ENCODE measurements at regions not wholly inside any gene's neighbourhood (a gene's known extent, or its start where the extent isn't known, plus 50 kb on each side); places are given as distances from the start of the nearest gene placed in this dataset.

DNA sequence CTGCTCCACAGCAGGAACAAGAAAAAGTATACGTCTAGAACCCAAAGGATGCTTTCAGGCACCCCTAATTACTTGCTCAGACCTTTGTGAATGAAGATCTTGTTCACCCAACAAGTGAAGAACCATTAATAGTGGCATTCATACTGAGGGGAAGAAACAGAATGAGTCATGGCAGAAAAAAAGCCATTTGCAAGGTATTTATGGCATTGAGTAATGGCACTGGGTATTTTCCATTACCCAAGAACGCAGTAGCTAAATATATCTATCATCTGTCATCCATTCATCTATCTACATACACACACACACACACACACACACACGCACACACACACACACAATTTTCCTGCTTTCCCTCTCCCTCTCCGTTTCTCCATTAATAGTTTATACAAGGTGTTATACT, 56.4 kb upstream of the XIRP2 start:
- no peaks in the 10 kb centered on the region for H3K4me1 ChIP-seq
- H3K27me3 ChIP-seq: no peaks in the 10 kb centered on the region
- no peaks in the 10 kb centered on the region for H3K9me3 ChIP-seq
- H3K36me3 ChIP-seq: no peaks in the 10 kb centered on the region
- TF ChIP-seq, protein P1, sequence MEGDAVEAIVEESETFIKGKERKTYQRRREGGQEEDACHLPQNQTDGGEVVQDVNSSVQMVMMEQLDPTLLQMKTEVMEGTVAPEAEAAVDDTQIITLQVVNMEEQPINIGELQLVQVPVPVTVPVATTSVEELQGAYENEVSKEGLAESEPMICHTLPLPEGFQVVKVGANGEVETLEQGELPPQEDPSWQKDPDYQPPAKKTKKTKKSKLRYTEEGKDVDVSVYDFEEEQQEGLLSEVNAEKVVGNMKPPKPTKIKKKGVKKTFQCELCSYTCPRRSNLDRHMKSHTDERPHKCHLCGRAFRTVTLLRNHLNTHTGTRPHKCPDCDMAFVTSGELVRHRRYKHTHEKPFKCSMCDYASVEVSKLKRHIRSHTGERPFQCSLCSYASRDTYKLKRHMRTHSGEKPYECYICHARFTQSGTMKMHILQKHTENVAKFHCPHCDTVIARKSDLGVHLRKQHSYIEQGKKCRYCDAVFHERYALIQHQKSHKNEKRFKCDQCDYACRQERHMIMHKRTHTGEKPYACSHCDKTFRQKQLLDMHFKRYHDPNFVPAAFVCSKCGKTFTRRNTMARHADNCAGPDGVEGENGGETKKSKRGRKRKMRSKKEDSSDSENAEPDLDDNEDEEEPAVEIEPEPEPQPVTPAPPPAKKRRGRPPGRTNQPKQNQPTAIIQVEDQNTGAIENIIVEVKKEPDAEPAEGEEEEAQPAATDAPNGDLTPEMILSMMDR (IDR thresholded peaks at IDR 0.05): no peak
- no peak overlapping the region for H3K4me3 ChIP-seq
- H3K27ac ChIP-seq: no peak overlapping the region
- intact Hi-C loops (cut with DNase I): no loop called here
- no peak for DNase-seq (ENCODE audit: low spot score in 2 of 2)

DNA sequence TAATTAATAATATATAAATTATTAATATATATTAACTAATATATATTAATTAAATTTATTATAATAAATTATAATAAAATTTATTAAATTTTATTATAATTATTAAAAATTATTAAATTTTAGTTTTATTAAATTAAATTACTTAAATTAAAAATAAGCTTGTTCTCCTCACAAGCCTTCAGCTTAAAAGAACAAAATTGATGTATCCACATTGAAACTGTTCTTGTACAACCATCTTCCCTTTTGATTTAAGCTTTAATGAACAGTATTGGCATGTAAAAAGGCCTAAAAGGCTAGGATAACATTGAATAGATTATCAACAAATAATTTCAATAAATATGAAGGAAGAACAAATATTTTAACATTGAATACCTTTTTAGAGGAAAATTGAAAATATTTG, 62.4 kb upstream of the XIRP2 start:
- no peaks in the 10 kb centered on the region for H3K27me3 ChIP-seq
- no peak overlapping the region for H3K4me3 ChIP-seq
- intact Hi-C loops (cut with DNase I): no loop called here
- TF ChIP-seq, protein P1 (IDR thresholded peaks at IDR 0.05): no peak
- DNase-seq (ENCODE audit: low spot score in 2 of 2): no peak
- no peak overlapping the region for H3K27ac ChIP-seq
- H3K4me1 ChIP-seq: no peaks in the 10 kb centered on the region
- H3K9me3 ChIP-seq: no peaks in the 10 kb centered on the region
- H3K36me3 ChIP-seq: no peaks in the 10 kb centered on the region

DNA sequence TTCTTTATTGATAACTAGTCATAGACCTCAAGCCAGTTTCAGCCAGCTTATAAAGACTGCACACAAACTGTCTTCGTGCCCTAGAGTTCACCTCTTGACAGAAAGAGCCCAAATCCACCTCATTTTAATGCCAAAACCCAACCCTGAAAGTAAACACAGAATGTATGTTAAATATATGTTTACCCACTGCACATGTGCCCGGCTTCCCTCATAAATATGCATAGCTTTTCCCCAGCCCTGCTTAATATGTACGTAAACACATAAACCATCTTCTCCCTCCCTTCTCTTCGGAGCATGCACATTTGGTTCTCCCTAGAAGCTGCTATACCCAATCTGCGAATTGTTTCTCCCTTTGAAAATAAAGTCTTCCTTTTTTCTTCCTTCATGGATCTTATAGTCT, 73.9 kb upstream of the XIRP2 start:
- H3K9me3 ChIP-seq: no peaks in the 10 kb centered on the region
- no peaks in the 10 kb centered on the region for H3K36me3 ChIP-seq
- H3K4me1 ChIP-seq: no peaks in the 10 kb centered on the region
- TF ChIP-seq, protein P1 (IDR thresholded peaks at IDR 0.05): no peak
- no peak overlapping the region for H3K27ac ChIP-seq
- no peaks in the 10 kb centered on the region for H3K27me3 ChIP-seq
- no peak for DNase-seq (ENCODE audit: low spot score in 2 of 2)
- H3K4me3 ChIP-seq: no peak overlapping the region
- intact Hi-C loops (cut with DNase I): no loop called here

DNA sequence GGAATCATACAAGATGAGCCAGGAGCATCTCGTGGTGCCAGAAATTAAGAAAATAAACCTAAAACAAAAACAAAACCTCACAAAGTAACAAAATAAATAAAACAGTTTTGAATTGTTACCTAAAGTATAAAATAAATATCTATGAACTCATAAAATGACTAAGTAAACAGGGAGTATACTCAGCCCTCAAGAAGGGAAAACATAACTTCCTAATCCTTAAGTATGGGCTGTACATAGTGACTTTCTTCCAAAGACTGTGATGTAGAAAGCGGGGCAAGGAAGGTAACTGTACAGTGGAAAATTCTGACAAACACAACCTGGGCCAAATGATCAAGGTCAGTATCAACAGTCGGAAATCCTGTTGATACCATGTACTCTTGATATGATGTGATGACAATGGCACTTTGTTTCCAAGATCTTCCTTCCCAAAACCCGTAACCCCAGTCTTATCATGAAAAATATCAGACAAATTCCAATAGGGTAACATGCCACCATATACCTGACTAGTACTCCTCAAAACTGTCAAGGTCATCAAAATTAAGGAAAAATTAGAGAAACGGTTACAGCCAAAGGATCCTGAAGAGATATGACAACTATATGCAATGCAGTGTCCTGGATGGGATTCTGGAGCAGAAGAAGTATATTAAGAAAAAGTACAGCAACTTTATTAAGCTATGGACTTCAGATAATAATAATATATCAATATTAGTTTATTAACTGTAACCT, 76.0 kb upstream of the XIRP2 start:
- Histone ChIP-seq H3K27ac (no peak overlapping the region), H3K4me1 (no peaks in the 10 kb centered on the region), H3K9me3 (no peaks in the 10 kb centered on the region), H3K27me3 (no peaks in the 10 kb centered on the region), H3K36me3 (no peaks in the 10 kb centered on the region), H3K4me3 (no peak overlapping the region)
- TF ChIP-seq, protein P1 (IDR thresholded peaks at IDR 0.05): no peak
- intact Hi-C loops (cut with DNase I): no loop called here
- no peak for DNase-seq (ENCODE audit: low spot score in 2 of 2)

DNA sequence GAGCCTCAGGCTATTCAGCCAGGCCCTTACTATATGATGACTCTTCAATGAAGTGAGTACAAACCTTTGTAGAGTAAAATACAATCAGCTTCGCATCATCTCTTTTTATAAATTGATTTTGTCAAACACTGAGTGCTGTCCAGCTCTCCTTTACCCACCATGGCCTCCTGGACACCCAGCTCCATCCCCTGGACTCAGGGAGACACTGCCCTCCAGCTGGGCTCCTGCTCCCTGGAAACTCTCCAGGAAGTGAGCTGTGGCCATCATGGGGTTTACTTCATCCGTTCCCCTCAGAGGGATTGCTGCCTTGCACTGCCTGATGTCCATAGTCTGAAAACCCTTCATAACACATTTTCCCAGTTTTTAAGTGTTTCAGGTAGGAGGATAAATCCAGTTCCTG, 82.5 kb upstream of the XIRP2 start:
- no peak overlapping the region for H3K4me3 ChIP-seq
- intact Hi-C loops (cut with DNase I): no loop called here
- TF ChIP-seq, protein P1 (IDR thresholded peaks at IDR 0.05): no peak

More for the DNA sequence above, 82.5 kb upstream of the XIRP2 start:
- Histone ChIP-seq H3K36me3 (no peaks in the 10 kb centered on the region), H3K27ac (no peak overlapping the region), H3K4me1 (no peaks in the 10 kb centered on the region), H3K27me3 (no peaks in the 10 kb centered on the region), H3K9me3 (no peaks in the 10 kb centered on the region)
- DNase-seq (ENCODE audit: low spot score in 2 of 2): no peak
